ENCODE measurements at regions not wholly inside any gene's neighbourhood (a gene's known extent, or its start where the extent isn't known, plus 50 kb on each side); places are given as distances from the start of the nearest gene placed in this dataset.

DNA sequence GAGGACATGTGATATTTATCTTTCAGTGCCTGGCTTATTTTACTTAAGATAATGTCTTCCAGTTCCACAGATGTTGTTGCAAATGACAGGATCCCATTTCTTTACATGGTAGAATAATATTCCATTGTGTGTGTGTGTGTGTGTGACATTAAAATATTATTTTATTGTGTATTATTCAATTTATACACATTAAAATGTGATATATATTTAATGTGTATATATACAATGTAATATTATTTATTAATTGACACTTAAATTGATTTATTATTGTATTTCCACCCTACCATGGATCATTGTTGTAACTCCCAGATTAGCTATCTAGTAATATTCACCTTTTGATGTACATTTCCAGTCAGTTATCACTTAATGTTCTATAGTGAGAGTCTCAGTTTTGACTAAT is 1422.5 kb upstream of the ADGRB3 start:
- DNase-seq, result no peak
- Mint-ChIP-seq H3K36me3 (ENCODE audit: insufficient read depth, unreplicated experiment) (no peaks in the 10 kb centered on the region), H3K9me3 (ENCODE audit: low read depth, unreplicated experiment) (peaks cover 7% of the 10 kb centered on the region), H3K27me3 (ENCODE audit: unreplicated experiment) (no peaks in the 10 kb centered on the region), H3K4me3 (ENCODE audit: low read depth, unreplicated experiment) (no peak overlapping the region), H3K4me1 (ENCODE audit: low read depth, unreplicated experiment) (no peaks in the 10 kb centered on the region), H3K27ac (ENCODE audit: unreplicated experiment) (no peak overlapping the region)
- no TSS peak for BruUV-seq (replicated peaks)
- TF ChIP-seq, protein P1, sequence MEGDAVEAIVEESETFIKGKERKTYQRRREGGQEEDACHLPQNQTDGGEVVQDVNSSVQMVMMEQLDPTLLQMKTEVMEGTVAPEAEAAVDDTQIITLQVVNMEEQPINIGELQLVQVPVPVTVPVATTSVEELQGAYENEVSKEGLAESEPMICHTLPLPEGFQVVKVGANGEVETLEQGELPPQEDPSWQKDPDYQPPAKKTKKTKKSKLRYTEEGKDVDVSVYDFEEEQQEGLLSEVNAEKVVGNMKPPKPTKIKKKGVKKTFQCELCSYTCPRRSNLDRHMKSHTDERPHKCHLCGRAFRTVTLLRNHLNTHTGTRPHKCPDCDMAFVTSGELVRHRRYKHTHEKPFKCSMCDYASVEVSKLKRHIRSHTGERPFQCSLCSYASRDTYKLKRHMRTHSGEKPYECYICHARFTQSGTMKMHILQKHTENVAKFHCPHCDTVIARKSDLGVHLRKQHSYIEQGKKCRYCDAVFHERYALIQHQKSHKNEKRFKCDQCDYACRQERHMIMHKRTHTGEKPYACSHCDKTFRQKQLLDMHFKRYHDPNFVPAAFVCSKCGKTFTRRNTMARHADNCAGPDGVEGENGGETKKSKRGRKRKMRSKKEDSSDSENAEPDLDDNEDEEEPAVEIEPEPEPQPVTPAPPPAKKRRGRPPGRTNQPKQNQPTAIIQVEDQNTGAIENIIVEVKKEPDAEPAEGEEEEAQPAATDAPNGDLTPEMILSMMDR (IDR thresholded peaks at IDR 0.05; ENCODE audit: unreplicated experiment), result no peak
- intact Hi-C loops (cut with micrococcal nuclease; ENCODE audit: unreplicated experiment), result no loop called here
- CTCF ChIA-PET, result no interaction called here

DNA sequence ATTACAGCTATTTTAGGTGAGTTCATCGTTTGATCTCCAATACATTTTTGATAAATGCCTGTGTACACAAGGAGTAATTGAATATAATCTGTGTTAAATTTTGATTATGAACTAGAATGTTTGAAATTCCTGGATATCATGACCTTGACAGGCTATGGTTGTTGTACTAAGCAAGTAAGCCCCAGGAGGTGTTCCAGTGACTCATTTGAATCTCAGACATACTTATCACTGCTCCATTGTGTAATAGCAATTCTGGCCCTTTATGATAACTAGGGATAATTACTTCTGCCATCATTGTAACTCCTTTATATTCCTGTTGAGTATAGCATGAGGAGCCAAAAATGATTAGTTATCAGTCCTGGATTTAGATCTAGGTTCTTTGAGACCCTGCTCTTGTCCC is 1424.6 kb upstream of the ADGRB3 start:
- CTCF ChIA-PET, result no interaction called here
- Mint-ChIP-seq H3K27me3 (ENCODE audit: unreplicated experiment) (no peaks in the 10 kb centered on the region), H3K27ac (ENCODE audit: unreplicated experiment) (no peak overlapping the region), H3K9me3 (ENCODE audit: low read depth, unreplicated experiment) (peaks cover 7% of the 10 kb centered on the region), H3K36me3 (ENCODE audit: insufficient read depth, unreplicated experiment) (no peaks in the 10 kb centered on the region), H3K4me1 (ENCODE audit: low read depth, unreplicated experiment) (no peaks in the 10 kb centered on the region), H3K4me3 (ENCODE audit: low read depth, unreplicated experiment) (no peak overlapping the region)
- DNase-seq, result no peak
- no TSS peak for BruUV-seq (replicated peaks)
- intact Hi-C loops (cut with micrococcal nuclease; ENCODE audit: unreplicated experiment), result no loop called here
- TF ChIP-seq, protein P1 (IDR thresholded peaks at IDR 0.05; ENCODE audit: unreplicated experiment), result no peak

DNA sequence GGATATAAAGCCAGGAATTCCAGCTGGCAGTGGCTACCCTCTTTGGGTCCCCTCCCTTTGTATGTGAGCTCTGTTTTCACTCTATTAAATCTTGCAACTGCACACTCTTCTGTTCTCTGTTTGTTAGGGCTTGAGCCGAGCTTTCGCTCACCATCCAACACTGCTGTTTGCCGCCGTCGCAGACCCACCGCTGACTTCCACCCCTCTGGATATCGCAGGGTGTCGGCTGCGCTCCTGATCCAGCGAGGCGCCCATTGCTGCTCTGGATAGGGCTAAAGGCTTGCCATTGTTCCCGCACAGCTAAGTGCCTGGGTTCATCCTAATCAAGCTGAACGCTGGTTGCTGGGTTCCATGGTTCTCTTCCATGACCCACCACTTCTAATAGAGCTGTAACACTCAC is 1433.5 kb upstream of the ADGRB3 start:
- no peak for DNase-seq
- no peaks in the 10 kb centered on the region for H3K36me3 Mint-ChIP-seq (ENCODE audit: insufficient read depth, unreplicated experiment)
- peaks cover 3% of the 10 kb centered on the region for H3K9me3 Mint-ChIP-seq (ENCODE audit: low read depth, unreplicated experiment)
- TF ChIP-seq, protein P1 (IDR thresholded peaks at IDR 0.05; ENCODE audit: unreplicated experiment), result no peak
- CTCF ChIA-PET, result no interaction called here
- no peaks in the 10 kb centered on the region for H3K4me1 Mint-ChIP-seq (ENCODE audit: low read depth, unreplicated experiment)
- no peak overlapping the region for H3K27ac Mint-ChIP-seq (ENCODE audit: unreplicated experiment)
- intact Hi-C loops (cut with micrococcal nuclease; ENCODE audit: unreplicated experiment), result no loop called here
- no peak overlapping the region for H3K4me3 Mint-ChIP-seq (ENCODE audit: low read depth, unreplicated experiment)
- no peaks in the 10 kb centered on the region for H3K27me3 Mint-ChIP-seq (ENCODE audit: unreplicated experiment)
- BruUV-seq (replicated peaks), result no TSS peak

DNA sequence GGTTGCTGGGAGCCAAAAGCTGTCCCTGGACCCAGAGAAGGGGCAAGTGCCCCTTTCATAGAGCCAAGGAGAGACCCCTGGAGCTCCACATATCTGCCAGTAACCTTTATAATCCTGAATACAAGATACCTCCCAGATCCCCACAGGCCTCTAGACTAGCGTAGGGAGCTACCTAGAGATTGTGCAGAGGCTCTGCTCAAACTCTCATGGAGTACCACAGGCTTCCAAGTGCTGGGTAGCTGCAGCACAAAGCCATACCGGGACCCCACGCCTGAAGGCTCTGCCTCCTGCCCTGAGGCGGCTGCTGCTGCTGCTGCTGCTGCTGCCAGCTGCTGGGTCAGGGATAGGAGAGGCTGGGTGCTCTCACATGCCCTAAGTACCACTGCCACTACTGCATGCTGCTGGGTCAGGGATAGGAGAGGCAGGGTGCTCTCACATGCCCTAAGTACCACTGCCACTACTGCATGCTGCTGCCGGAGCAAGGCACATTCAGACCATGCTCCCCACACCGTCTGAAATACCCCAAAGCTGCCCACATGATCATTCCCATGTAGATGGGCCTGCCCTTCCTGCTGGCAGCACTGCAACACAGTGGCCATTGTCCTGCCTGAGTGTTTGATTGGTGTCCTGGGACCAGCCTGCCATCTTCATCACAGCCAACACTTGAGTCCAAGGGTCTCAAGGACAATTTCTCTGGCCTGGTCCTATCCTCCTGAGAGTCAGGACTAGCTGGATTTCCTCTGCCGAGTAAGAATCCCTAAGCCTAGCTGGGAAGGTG is 1434.3 kb upstream of the ADGRB3 start:
- Mint-ChIP-seq H3K27ac (ENCODE audit: unreplicated experiment) (no peak overlapping the region), H3K4me3 (ENCODE audit: low read depth, unreplicated experiment) (no peak overlapping the region), H3K4me1 (ENCODE audit: low read depth, unreplicated experiment) (no peaks in the 10 kb centered on the region), H3K9me3 (ENCODE audit: low read depth, unreplicated experiment) (peaks cover 3% of the 10 kb centered on the region), H3K36me3 (ENCODE audit: insufficient read depth, unreplicated experiment) (no peaks in the 10 kb centered on the region), H3K27me3 (ENCODE audit: unreplicated experiment) (no peaks in the 10 kb centered on the region)
- TF ChIP-seq, protein P1 (IDR thresholded peaks at IDR 0.05; ENCODE audit: unreplicated experiment), result no peak
- DNase-seq, result no peak
- no TSS peak for BruUV-seq (replicated peaks)
- intact Hi-C loops (cut with micrococcal nuclease; ENCODE audit: unreplicated experiment), result no loop called here
- CTCF ChIA-PET, result no interaction called here

All from Calu3 (cell line).